Endodermal cell (in vitro differentiated cells): ENCODE measurements at regions not wholly inside any gene's neighbourhood (a gene's known extent, or its start where the extent isn't known, plus 50 kb on each side); places are given as distances from the start of the nearest gene placed in this dataset.
"Not testable (repeated sequence)": the region's sequence is repeated elsewhere in the genome, so short reads cannot be mapped to it uniquely, and the experiment has no call there.

Experiments used
- DNase-seq: peaks from one replicate; pipeline ENCODE4 v3.0.0-alpha.2; 2017
- H3K27ac ChIP-seq: 2 replicates; pipeline ENCODE4 v1.5.1; 2013; ENCODE audit warnings: mild to moderate bottlenecking, low read depth, low read length, moderate library complexity
- H3K27me3 ChIP-seq: 2 replicates; pipeline ENCODE4 v1.6.1; 2013; ENCODE audit warnings: mild to moderate bottlenecking, low read length, moderate library complexity; ENCODE audit not compliant: insufficient read depth, control insufficient read depth, poor library complexity, severe bottlenecking
- H3K36me3 ChIP-seq: 2 replicates; pipeline ENCODE4 v1.7.0; 2013; ENCODE audit warnings: mild to moderate bottlenecking, low read length, moderate library complexity; ENCODE audit not compliant: control insufficient read depth, insufficient read depth
- H3K4me1 ChIP-seq: one replicate; pipeline ENCODE4 v1.7.0; 2013; ENCODE audit warnings: low read length; ENCODE audit not compliant: control insufficient read depth, insufficient read depth
- H3K4me3 ChIP-seq: 2 replicates; pipeline ENCODE4 v1.5.1; 2013; ENCODE audit warnings: mild to moderate bottlenecking, low read length, moderate library complexity
- H3K9ac ChIP-seq: 2 replicates; pipeline ENCODE4 v1.6.1; 2013; ENCODE audit warnings: mild to moderate bottlenecking, low read length, moderate library complexity; ENCODE audit not compliant: poor library complexity, severe bottlenecking; ENCODE audit errors: extremely low read depth
- H3K9me3 ChIP-seq: 2 replicates; pipeline ENCODE4 v1.6.1; 2013; ENCODE audit warnings: mild to moderate bottlenecking, low read length, moderate library complexity; ENCODE audit not compliant: control insufficient read depth
- H3K27ac Mint-ChIP-seq: 2 replicates; pipeline ENCODE4 v1.8.0; 2020; ENCODE audit warnings: mixed read lengths
- H3K27me3 Mint-ChIP-seq: 2 replicates; pipeline ENCODE4 v1.8.0; 2021; ENCODE audit warnings: mild to moderate bottlenecking, mixed read lengths; ENCODE audit not compliant: insufficient read depth
- H3K36me3 Mint-ChIP-seq: 2 replicates; pipeline ENCODE4 v1.8.0; 2020; ENCODE audit warnings: low read depth, mixed read lengths
- H3K4me1 Mint-ChIP-seq: 2 replicates; pipeline ENCODE4 v1.8.0; 2020; ENCODE audit warnings: mixed read lengths
- H3K4me3 Mint-ChIP-seq: 2 replicates; pipeline ENCODE4 v1.8.0; 2020; ENCODE audit warnings: mild to moderate bottlenecking, moderate library complexity, mixed read lengths
- H3K9me3 Mint-ChIP-seq: 2 replicates; pipeline ENCODE4 v1.8.0; 2020; ENCODE audit warnings: mild to moderate bottlenecking, mixed read lengths
- CTCF ChIP-seq: fragments of 200-600 bp; sonication (generic); conservative IDR thresholded peaks from 2 replicates; pipeline ENCODE4 v1.5.0; 2021; ENCODE audit warnings: antibody characterized with exemption, mild to moderate bottlenecking
- WGBS, 2 experiments: methylation state at CpG; one replicate each; pipeline versions ENCODE4 v1.1.5 to v1.1.7; 2013; ENCODE audit warnings: missing lambda C conversion rate in 2 of 2, mixed read lengths in 1 of 2; ENCODE audit not compliant: insufficient coverage in 1 of 2, insufficient read length in 1 of 2; 5-methylcytosine and 5-hydroxymethylcytosine counted together

- WGBS, 2 experiments = 78 to 81% methylated on average over 10 of the region's 10 CpGs
- Mint-ChIP-seq H3K9me3 (peaks cover 88% of the 10 kb centered on the region), H3K27me3 (no peaks in the 10 kb centered on the region), H3K4me1 (no peaks in the 10 kb centered on the region), H3K4me3 (no peak overlapping the region), H3K36me3 (no peaks in the 10 kb centered on the region), H3K27ac (no peak overlapping the region)
- H3K9ac ChIP-seq = no peak overlapping the region
- no peaks in the 10 kb centered on the region for H3K36me3 ChIP-seq
- H3K9me3 ChIP-seq = peaks cover 82% of the 10 kb centered on the region
- H3K4me3 ChIP-seq = no peak overlapping the region
- no peak overlapping the region for H3K27ac ChIP-seq
- DNase-seq = no peak
- no peak for TF ChIP-seq CTCF
- H3K27me3 ChIP-seq = no peaks in the 10 kb centered on the region
- no peaks in the 10 kb centered on the region for H3K4me1 ChIP-seq
Measured at GRCh38 chr14:106227793-106228192, 701.4 kb downstream of the TMEM121 start.

- DNase-seq = no peak
- Mint-ChIP-seq H3K27me3 (no peaks in the 10 kb centered on the region), H3K27ac (no peak overlapping the region), H3K4me1 (no peaks in the 10 kb centered on the region), H3K36me3 (no peaks in the 10 kb centered on the region), H3K4me3 (no peak overlapping the region), H3K9me3 (peaks cover 87% of the 10 kb centered on the region)
- WGBS, 2 experiments = 67 to 77% methylated on average over 1 to 6 of the region's 6 CpGs
- Histone ChIP-seq H3K36me3 (no peaks in the 10 kb centered on the region), H3K9ac (no peak overlapping the region), H3K27ac (no peak overlapping the region), H3K27me3 (no peaks in the 10 kb centered on the region), H3K9me3 (peaks cover 81% of the 10 kb centered on the region), H3K4me3 (no peak overlapping the region), H3K4me1 (no peaks in the 10 kb centered on the region)
- TF ChIP-seq CTCF = no peak
Measured at GRCh38 chr14:106228541-106229158, 702.3 kb downstream of the TMEM121 start.

GRCh38 chr14:106230071-106230470 lies 703.7 kb downstream of the TMEM121 start:
- Mint-ChIP-seq H3K4me1 (no peaks in the 10 kb centered on the region), H3K27ac (no peak overlapping the region), H3K27me3 (no peaks in the 10 kb centered on the region), H3K36me3 (no peaks in the 10 kb centered on the region), H3K9me3 (peaks cover 87% of the 10 kb centered on the region), H3K4me3 (no peak overlapping the region)
- H3K27ac ChIP-seq = no peak overlapping the region
- no peak for DNase-seq
- no peaks in the 10 kb centered on the region for H3K4me1 ChIP-seq
- WGBS, 2 experiments = 42 to 50% methylated on average over 2 of the region's 2 CpGs
- TF ChIP-seq CTCF = no peak
- peaks cover 74% of the 10 kb centered on the region for H3K9me3 ChIP-seq
- H3K9ac ChIP-seq = no peak overlapping the region
- no peaks in the 10 kb centered on the region for H3K27me3 ChIP-seq
- H3K36me3 ChIP-seq = no peaks in the 10 kb centered on the region
- H3K4me3 ChIP-seq = peak overlapping the region; percentile 49

GRCh38 chr14:106233191-106233590 lies 706.8 kb downstream of the TMEM121 start:
- not testable (repeated sequence) for DNase-seq, H3K27ac ChIP-seq, H3K27me3 Mint-ChIP-seq, H3K4me1 ChIP-seq, H3K4me1 Mint-ChIP-seq, H3K36me3 ChIP-seq, H3K4me3 Mint-ChIP-seq, H3K27me3 ChIP-seq, H3K36me3 Mint-ChIP-seq, H3K9ac ChIP-seq, H3K4me3 ChIP-seq, H3K27ac Mint-ChIP-seq
- H3K9me3 Mint-ChIP-seq = peaks cover 89% of the 10 kb centered on the region
- WGBS, 2 experiments = 63 to 66% methylated on average over 2 to 3 of the region's 3 CpGs
- peaks cover 69% of the 10 kb centered on the region for H3K9me3 ChIP-seq
